Activated T-cell treated with anti-CD3 and anti-CD28 coated beads, Interleukin-2, amount 50 U/mL, for 24 hours (primary cell): ENCODE measurements at regions not wholly inside any gene's neighbourhood (a gene's known extent, or its start where the extent isn't known, plus 50 kb on each side); places are given as distances from the start of the nearest gene placed in this dataset.

Experiments
- DNase-seq: peaks from one replicate; pipeline ENCODE4 v3.0.0-alpha.2; 2020
- H3K27ac Mint-ChIP-seq: 2 replicates; pipeline ENCODE4 v1.8.0; 2020; ENCODE audit warnings: mild to moderate bottlenecking, mixed read lengths
- H3K27me3 Mint-ChIP-seq: 2 replicates; pipeline ENCODE4 v1.8.0; 2020; ENCODE audit warnings: mixed read lengths
- H3K36me3 Mint-ChIP-seq: 2 replicates; pipeline ENCODE4 v1.8.0; 2020; ENCODE audit warnings: low read depth, mixed read lengths
- H3K4me1 Mint-ChIP-seq: 2 replicates; pipeline ENCODE4 v1.8.0; 2020; ENCODE audit warnings: low read depth, mixed read lengths
- H3K4me3 Mint-ChIP-seq: 2 replicates; pipeline ENCODE4 v1.8.0; 2020; ENCODE audit warnings: mild to moderate bottlenecking, moderate library complexity, mixed read lengths
- H3K9me3 Mint-ChIP-seq: 2 replicates; pipeline ENCODE4 v1.8.0; 2020; ENCODE audit warnings: mixed read lengths

DNA sequence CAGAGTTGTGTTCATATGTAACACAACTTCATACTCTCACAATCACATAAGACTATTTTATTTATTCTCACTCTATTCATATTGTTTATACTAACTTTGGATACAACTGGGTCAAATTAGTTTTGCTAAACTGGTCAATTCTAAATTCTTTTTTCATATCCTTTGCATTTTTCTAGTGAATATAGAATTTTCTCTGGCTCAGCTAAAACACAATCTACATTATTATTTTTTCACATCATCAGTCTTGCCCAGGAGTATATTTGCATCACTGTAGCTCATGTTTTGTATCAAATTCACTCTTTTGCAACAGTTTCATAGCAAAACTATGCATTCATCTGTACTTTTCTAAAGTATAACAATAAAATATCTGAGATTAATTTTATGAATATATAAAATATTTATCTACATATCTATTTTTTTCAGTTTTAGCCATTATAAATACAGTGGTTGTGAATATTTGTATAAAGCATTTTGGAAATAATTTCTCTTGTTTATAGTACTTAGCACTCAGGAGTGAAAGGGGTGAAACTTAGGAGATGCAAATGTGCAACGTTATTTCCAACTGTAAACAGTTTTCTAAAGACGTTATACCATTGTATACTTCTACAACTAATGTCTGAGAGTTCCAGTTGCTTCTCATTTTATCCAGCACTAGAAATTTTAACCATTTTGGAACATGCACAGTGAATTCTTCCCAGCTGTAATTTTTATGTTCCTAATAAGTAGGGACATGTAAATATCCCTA lies 854.6 kb downstream of the CBLN2 start:
- no peak overlapping the region for H3K27ac Mint-ChIP-seq
- H3K9me3 Mint-ChIP-seq: peaks cover 2% of the 10 kb centered on the region
- H3K27me3 Mint-ChIP-seq: no peaks in the 10 kb centered on the region
- no peak for DNase-seq
- no peaks in the 10 kb centered on the region for H3K36me3 Mint-ChIP-seq
- H3K4me1 Mint-ChIP-seq: no peaks in the 10 kb centered on the region
- no peak overlapping the region for H3K4me3 Mint-ChIP-seq

DNA sequence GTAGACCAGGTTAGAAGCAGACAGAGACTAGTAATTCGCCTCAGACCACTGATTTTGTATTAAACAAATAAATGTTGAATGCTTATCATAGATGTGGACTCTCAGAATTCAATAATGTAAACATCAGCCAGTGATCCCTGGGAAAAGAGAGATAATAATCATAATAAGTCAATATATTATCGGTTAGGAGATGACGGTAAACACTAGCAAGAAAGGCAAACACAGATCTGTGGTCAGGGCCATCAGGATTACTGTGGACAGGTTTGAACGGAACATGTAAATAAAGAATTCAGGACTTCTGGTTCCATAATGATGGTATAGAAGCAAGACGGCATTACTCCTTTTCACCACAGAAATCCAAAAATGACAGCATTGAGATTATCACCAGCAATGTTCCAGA lies 861.6 kb downstream of the CBLN2 start:
- no peaks in the 10 kb centered on the region for H3K4me1 Mint-ChIP-seq
- H3K4me3 Mint-ChIP-seq: no peak overlapping the region
- H3K9me3 Mint-ChIP-seq: peaks cover 12% of the 10 kb centered on the region
- H3K27ac Mint-ChIP-seq: no peak overlapping the region
- H3K27me3 Mint-ChIP-seq: no peaks in the 10 kb centered on the region
- DNase-seq: no peak
- no peaks in the 10 kb centered on the region for H3K36me3 Mint-ChIP-seq

DNA sequence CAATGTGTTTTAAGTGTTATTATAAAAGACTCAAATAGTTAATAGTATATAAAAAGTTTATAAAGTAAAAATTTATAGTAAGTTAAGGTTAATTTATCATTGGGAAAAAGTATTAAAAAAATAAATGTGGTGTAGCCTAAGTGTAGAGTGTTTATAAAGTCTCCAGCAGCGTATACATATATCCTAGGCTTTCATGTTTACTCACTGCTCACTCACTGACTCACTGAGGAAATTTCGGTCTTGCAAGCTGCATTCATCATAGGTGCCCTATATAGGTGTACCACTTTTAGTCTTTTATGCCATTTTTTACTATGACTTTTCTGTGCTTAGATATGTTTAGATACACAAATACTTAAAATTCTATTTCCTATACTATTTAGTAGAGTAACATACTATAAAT lies 866.0 kb downstream of the CBLN2 start:
- no peak overlapping the region for H3K27ac Mint-ChIP-seq
- peaks cover 3% of the 10 kb centered on the region for H3K9me3 Mint-ChIP-seq
- DNase-seq: no peak
- H3K4me1 Mint-ChIP-seq: no peaks in the 10 kb centered on the region
- H3K4me3 Mint-ChIP-seq: no peak overlapping the region
- H3K27me3 Mint-ChIP-seq: no peaks in the 10 kb centered on the region
- H3K36me3 Mint-ChIP-seq: no peaks in the 10 kb centered on the region

DNA sequence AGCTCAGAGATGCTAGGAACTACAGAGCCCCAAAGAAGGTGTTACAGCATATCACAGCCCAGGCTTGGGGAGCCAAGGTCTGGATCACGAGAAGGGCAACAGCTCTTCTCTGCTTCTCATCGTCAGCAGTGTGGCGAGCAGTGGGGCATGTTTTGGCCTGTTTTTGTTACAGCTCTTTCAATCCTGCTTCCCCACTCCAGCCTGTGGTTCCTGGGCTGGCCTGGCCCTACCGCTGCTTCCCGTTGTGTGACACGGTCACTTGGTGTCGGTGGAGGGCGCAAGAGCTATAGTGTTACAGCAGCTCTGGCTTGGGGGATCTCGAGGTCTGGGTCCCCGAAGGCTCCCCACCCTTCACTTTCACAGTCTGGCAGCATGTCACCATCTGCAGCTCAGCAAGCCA lies 870.2 kb downstream of the CBLN2 start:
- H3K36me3 Mint-ChIP-seq: no peaks in the 10 kb centered on the region
- H3K4me3 Mint-ChIP-seq: no peak overlapping the region
- H3K4me1 Mint-ChIP-seq: no peaks in the 10 kb centered on the region
- no peaks in the 10 kb centered on the region for H3K9me3 Mint-ChIP-seq
- H3K27me3 Mint-ChIP-seq: no peaks in the 10 kb centered on the region
- DNase-seq: no peak
- H3K27ac Mint-ChIP-seq: no peak overlapping the region

DNA sequence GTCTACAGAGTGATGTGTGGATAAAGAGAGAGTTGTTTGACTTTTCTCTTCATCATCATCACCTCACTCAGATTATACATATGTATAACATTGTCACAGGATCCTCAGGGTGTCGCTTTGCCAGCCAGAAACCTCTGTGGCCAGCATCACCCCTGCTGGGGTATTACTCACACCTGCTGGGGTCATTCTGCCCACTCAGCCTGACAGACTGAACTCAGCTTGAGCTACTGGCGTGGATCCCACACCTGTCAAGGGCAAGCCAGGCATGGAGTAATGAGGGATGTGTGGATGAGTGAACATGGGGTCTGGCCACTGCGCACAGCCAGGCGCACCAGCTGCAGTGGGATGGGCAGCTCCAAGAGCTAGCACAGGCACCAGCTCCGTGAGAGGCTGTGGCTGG lies 870.6 kb downstream of the CBLN2 start:
- H3K27me3 Mint-ChIP-seq: no peaks in the 10 kb centered on the region

DNA sequence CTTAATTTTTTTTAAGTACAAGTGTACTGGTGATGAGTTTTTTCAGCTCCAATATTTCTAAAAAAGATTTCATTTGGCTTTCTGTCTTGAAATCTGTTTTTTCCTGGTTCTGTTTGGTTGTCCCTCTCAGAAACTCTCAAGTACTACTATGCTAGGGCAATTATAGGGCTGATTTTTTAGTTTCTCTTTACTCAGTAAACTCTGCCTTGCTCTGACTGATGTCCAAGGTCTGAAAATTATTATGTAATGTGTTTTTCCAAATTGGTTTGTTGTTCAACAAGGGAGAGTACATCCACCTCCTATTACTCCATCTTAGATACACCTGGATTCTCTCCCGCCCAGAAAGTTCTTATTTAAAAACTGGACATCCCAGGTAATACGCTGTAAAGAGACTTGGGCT lies 877.7 kb downstream of the CBLN2 start:
- Mint-ChIP-seq H3K27ac (no peak overlapping the region), H3K4me3 (no peak overlapping the region), H3K9me3 (no peaks in the 10 kb centered on the region), H3K4me1 (no peaks in the 10 kb centered on the region), H3K36me3 (no peaks in the 10 kb centered on the region), H3K27me3 (no peaks in the 10 kb centered on the region)
- no peak for DNase-seq

More for the DNA sequence above, 870.6 kb downstream of the CBLN2 start:
- no peak for DNase-seq
- Mint-ChIP-seq H3K4me1 (no peaks in the 10 kb centered on the region), H3K9me3 (no peaks in the 10 kb centered on the region), H3K27ac (no peak overlapping the region), H3K4me3 (no peak overlapping the region), H3K36me3 (no peaks in the 10 kb centered on the region)

DNA sequence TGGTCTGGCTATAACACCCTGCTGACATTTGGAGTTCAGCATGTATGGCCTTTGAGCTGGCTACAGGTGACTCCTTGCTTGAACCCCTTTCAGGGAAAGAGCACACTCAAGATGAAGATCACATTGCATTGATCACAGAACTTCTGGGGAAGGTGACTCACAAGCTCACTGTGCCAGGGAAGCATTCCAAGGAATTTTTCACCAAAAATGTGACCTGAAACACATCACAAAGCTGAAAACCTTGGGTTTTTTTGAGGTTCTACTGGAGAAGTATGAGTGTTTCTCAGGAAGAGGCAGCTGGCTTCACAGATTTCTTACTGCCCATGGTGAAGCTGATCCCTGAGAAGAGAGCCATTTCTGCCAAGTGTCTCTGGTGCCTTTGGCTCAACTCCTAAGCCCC lies 879.0 kb downstream of the CBLN2 start:
- Mint-ChIP-seq H3K36me3 (no peaks in the 10 kb centered on the region), H3K4me1 (no peaks in the 10 kb centered on the region), H3K9me3 (no peaks in the 10 kb centered on the region), H3K27ac (no peak overlapping the region), H3K27me3 (no peaks in the 10 kb centered on the region), H3K4me3 (no peak overlapping the region)
- DNase-seq: no peak

DNA sequence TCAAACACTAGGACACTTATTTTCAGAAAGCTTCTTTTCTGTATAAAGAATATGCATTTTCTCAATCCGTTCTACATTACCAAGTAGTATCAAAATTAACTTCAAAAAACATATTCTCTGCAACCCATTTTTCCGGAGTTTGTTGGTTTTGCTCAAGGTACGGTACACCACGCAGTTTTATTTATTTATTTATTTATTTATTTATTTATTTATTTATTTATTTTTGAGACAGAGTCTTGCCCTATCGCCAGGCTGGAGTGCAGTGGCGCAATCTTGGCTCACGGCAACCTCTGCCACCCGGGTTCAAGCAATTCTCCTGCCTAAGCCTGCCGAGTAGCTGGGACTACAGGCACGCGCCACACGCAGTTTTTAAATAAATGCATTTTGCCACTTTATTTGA lies 900.3 kb downstream of the CBLN2 start:
- Mint-ChIP-seq H3K27ac (no peak overlapping the region), H3K9me3 (peaks cover 3% of the 10 kb centered on the region), H3K27me3 (no peaks in the 10 kb centered on the region), H3K36me3 (no peaks in the 10 kb centered on the region), H3K4me1 (no peaks in the 10 kb centered on the region), H3K4me3 (no peak overlapping the region)
- DNase-seq: no peak

DNA sequence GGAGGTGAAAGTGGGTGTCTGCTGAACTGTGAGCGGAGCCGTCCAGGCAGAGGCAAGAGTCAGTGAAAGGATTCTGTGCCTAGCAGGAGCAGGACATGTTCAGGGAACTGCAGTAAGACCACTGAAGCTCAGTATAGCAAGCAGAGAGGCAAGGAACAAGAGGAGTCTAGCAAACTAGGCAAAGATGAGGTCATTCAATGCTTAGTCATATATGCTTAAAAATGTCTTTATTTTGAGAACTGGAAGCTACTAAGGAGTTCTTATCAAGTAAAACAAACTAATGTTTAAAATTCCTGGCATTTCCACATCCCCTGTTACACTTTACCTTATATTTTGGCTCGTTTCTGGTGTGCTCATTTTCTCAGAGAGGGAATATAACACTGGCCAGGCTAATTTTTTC lies 913.4 kb downstream of the CBLN2 start:
- no peak for DNase-seq
- H3K27ac Mint-ChIP-seq: no peak overlapping the region
- no peaks in the 10 kb centered on the region for H3K9me3 Mint-ChIP-seq
- H3K36me3 Mint-ChIP-seq: no peaks in the 10 kb centered on the region
- no peak overlapping the region for H3K4me3 Mint-ChIP-seq
- no peaks in the 10 kb centered on the region for H3K4me1 Mint-ChIP-seq
- no peaks in the 10 kb centered on the region for H3K27me3 Mint-ChIP-seq

DNA sequence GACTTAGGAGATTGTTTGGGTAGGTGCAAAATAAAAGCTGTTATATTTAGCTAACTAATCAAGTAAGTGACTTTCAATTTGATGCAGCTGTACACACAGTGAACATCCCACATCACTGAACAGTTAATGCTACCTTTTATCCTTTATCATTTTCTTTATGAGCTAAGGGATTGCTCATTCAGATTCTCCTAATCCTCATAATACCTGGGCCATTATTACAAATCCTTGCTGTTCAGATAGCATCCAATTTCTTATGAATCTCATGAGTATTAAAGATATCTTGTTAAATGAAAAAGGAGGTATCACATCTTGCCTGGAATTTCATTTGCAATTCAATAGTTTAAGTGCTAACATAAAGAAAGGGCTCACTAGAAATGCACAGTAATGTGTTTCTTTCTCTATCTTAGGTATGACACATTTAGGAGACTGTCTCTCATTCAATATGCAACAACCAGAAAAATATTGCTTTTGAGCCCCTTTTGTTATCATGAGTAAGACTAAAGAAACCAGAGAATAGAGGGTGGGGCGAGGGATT lies 918.5 kb downstream of the CBLN2 start:
- Mint-ChIP-seq H3K36me3 (no peaks in the 10 kb centered on the region), H3K9me3 (no peaks in the 10 kb centered on the region), H3K4me3 (no peak overlapping the region), H3K4me1 (no peaks in the 10 kb centered on the region), H3K27me3 (no peaks in the 10 kb centered on the region), H3K27ac (no peak overlapping the region)
- no peak for DNase-seq

DNA sequence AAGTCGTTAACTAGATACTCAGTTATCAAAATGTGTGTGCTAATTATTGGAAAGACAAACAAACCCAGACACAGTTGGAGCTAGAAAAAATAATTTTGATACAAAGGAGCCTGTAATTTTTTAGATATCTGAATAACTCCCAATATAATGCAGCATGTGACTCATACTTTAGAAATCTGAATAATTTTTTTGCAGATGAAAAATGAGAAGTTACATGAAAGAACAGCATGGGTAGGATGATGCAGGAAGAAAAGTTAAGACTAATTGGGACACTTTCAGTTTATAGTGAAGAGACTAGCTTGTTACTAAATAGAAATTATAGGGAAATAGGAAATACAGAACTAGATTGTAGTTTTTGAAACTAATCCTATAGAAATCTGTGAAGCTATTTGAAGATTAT lies 945.8 kb downstream of the CBLN2 start:
- no peaks in the 10 kb centered on the region for H3K27me3 Mint-ChIP-seq
- H3K4me3 Mint-ChIP-seq: no peak overlapping the region
- H3K27ac Mint-ChIP-seq: no peak overlapping the region
- H3K9me3 Mint-ChIP-seq: peaks cover 5% of the 10 kb centered on the region
- DNase-seq: no peak
- no peaks in the 10 kb centered on the region for H3K36me3 Mint-ChIP-seq
- no peaks in the 10 kb centered on the region for H3K4me1 Mint-ChIP-seq

DNA sequence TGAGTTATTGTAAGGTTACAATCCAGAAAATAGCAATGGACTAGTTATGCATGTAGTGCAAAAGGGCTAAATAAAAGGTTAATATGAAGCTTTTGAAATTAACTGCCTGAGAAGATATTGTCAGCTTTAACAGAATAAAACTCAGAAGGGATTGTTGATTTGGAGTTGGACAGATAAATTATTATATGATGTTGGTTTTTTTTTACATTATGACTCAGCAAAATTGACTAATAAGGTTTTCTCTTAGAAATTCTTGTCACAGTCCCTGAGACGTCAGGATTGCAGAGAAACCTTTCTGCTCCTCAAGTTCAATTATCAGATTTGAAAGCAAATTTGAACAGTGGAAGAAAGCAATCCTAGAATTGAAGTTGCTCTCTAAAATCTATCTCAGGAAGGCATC lies 946.9 kb downstream of the CBLN2 start:
- Mint-ChIP-seq H3K27ac (no peak overlapping the region), H3K27me3 (no peaks in the 10 kb centered on the region), H3K36me3 (no peaks in the 10 kb centered on the region), H3K4me3 (no peak overlapping the region), H3K9me3 (peaks cover 5% of the 10 kb centered on the region), H3K4me1 (no peaks in the 10 kb centered on the region)
- no peak for DNase-seq

DNA sequence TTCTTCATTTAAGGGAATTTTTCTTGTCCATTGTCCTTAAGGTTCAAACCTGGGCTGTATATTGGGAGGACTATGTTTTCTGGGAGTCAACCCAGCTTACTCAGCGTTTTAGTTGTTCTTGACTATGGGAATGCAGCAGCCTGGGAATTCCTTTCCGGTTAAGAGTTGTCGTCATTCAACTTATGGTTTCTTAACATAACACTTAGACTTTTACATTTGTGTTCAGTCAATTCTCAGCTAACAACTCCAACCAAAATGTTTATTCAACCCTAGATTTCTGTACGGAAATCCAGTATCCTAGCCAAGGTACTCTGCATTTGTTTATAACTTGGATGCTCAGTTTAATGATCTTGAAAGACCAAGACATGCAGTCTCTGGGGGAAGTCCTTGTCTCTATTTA lies 960.9 kb downstream of the CBLN2 start:
- Mint-ChIP-seq H3K27me3 (no peaks in the 10 kb centered on the region), H3K9me3 (peaks cover 1% of the 10 kb centered on the region), H3K27ac (no peak overlapping the region), H3K36me3 (no peaks in the 10 kb centered on the region), H3K4me1 (no peaks in the 10 kb centered on the region), H3K4me3 (no peak overlapping the region)
- DNase-seq: no peak

DNA sequence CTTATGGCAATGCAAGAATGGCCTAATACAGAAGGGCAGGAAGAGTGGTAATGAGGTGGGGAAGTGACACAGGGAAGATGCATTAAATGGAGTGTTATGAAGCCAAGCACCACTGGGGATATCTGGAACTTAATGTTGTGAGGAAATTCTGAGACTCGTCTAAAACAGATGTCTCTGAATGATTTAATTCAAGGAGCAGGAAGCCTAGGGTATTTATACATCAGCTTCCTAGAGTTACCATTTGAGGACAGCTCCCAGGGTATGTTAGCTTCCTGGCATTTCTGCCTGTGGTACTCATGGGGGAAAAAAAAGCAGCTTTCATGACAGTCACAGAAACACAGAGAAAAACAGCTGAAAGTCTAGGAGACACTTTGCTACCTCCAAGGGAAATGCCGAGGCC lies 989.5 kb downstream of the CBLN2 start:
- no peak overlapping the region for H3K4me3 Mint-ChIP-seq
- no peak for DNase-seq
- no peaks in the 10 kb centered on the region for H3K4me1 Mint-ChIP-seq
- no peaks in the 10 kb centered on the region for H3K27me3 Mint-ChIP-seq
- H3K36me3 Mint-ChIP-seq: no peaks in the 10 kb centered on the region
- H3K27ac Mint-ChIP-seq: no peak overlapping the region
- H3K9me3 Mint-ChIP-seq: peaks cover 2% of the 10 kb centered on the region

DNA sequence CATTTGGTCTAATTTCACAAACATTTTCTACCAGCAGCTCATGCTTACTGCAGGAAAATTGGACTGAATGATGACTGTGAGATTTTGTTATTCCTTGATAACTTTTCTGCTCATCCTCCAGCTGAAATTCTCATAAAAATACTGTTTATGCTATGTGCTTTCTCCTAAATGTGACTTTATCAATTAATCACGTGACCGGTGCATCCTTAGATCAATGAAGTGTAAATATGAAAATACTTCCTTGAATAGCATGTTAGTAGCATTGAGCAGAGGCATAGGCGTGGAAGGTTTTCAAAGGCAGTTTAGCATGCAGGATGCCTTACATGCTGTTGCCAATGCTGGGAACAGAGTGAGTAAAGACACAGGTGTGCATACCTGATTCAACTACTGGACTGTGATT lies 1002.5 kb downstream of the CBLN2 start:
- peaks cover 6% of the 10 kb centered on the region for H3K9me3 Mint-ChIP-seq
- H3K4me3 Mint-ChIP-seq: no peak overlapping the region
- H3K4me1 Mint-ChIP-seq: no peaks in the 10 kb centered on the region
- H3K27ac Mint-ChIP-seq: no peak overlapping the region
- no peaks in the 10 kb centered on the region for H3K27me3 Mint-ChIP-seq
- DNase-seq: no peak
- H3K36me3 Mint-ChIP-seq: no peaks in the 10 kb centered on the region
